ENCODE measurements at regions not wholly inside any gene's neighbourhood (a gene's known extent, or its start where the extent isn't known, plus 50 kb on each side); places are given as distances from the start of the nearest gene placed in this dataset.

DNA sequence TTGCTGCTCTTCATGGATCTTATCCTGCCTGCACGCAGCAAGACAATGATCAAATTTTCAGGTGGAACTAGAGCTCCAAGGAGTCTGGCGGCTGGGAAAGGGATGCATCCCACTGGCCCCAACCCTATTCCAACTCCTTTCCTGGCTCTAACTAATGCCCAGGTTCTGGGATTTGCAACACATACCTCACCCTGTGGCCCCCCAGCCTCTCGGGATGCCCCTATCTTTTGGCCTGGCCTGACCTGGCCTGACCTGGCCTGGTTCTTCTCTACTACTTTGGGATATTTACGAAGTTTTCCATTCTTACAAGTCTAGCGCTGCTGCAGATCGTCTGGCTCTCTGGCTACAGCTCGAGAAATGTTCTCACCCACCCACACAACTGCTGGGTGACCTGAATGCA, 56.4 kb upstream of the CDKN2AIP start:
- FAIRE-seq (no peak), DNase-seq (ENCODE audit: insufficient read length, low spot score) (no peak)
- TF ChIP-seq, protein P1, sequence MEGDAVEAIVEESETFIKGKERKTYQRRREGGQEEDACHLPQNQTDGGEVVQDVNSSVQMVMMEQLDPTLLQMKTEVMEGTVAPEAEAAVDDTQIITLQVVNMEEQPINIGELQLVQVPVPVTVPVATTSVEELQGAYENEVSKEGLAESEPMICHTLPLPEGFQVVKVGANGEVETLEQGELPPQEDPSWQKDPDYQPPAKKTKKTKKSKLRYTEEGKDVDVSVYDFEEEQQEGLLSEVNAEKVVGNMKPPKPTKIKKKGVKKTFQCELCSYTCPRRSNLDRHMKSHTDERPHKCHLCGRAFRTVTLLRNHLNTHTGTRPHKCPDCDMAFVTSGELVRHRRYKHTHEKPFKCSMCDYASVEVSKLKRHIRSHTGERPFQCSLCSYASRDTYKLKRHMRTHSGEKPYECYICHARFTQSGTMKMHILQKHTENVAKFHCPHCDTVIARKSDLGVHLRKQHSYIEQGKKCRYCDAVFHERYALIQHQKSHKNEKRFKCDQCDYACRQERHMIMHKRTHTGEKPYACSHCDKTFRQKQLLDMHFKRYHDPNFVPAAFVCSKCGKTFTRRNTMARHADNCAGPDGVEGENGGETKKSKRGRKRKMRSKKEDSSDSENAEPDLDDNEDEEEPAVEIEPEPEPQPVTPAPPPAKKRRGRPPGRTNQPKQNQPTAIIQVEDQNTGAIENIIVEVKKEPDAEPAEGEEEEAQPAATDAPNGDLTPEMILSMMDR (IDR thresholded peaks at IDR 0.05; ENCODE audit: insufficient read depth, missing control alignments) = no peak

DNA sequence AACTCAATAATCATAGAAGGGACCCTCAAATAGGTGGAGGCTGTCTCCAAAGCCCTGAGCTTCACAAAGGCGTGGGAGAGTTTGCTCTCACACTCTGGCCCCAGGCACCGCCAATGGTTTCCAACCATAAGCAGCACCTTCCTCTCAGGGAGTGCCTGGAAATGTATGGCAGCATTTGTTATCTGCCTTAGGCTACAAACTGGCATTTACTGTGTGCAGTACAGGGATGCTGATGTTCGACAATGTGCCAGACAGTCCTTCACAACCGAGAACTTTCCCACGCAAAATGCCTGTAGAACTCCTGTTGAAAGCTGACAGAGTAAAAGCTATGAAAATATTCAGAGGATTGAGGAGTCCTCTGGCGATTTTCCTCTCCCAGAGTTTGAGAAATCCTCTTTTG, 55.7 kb upstream of the CDKN2AIP start:
- DNase-seq (ENCODE audit: insufficient read length, low spot score) = no peak
- TF ChIP-seq, protein P1 (IDR thresholded peaks at IDR 0.05; ENCODE audit: insufficient read depth, missing control alignments) = no peak
- FAIRE-seq = no peak

DNA sequence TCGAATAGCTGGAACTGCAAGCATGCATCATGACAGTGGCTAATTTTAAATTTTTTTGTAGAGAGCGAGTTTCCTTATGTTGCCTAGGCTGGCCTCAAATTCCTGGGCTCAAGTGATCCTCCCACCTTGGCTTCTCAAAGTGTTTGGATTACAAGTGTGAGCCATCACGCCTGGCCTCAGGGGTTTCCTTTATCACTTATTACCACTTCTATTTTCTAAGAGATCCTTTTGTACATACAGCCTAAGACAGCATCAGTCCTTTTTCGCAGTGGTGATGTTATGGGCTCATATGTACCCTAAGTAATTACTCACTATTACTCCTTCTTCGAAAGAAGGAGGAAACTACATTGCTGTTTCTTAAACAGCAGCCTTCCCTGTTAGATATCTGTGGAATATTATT, 54.1 kb upstream of the CDKN2AIP start:
- DNase-seq (ENCODE audit: insufficient read length, low spot score) (no peak), FAIRE-seq (no peak)
- TF ChIP-seq, protein P1 (IDR thresholded peaks at IDR 0.05; ENCODE audit: insufficient read depth, missing control alignments) = no peak

DNA sequence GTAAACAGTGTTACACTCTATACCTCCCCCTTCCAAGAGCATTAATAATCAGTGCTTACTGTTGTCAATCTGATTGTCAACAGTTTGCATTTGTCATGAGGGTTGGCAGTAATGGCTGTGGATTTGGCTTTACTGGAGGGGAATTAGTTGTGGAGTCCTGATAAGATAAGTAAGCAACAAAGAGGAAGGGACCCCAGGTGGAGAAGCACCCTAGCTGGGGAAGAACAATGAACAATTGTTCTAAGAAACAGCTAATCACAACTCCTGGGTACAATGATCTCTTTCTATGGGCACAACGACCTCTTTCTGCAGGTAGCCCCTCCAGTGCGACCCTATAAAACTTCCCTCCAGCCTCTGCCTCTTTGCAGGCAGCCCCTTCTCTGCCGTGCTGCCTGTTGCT, 53.2 kb upstream of the CDKN2AIP start:
- FAIRE-seq (no peak), DNase-seq (ENCODE audit: insufficient read length, low spot score) (no peak)
- TF ChIP-seq, protein P1 (IDR thresholded peaks at IDR 0.05; ENCODE audit: insufficient read depth, missing control alignments) = no peak

DNA sequence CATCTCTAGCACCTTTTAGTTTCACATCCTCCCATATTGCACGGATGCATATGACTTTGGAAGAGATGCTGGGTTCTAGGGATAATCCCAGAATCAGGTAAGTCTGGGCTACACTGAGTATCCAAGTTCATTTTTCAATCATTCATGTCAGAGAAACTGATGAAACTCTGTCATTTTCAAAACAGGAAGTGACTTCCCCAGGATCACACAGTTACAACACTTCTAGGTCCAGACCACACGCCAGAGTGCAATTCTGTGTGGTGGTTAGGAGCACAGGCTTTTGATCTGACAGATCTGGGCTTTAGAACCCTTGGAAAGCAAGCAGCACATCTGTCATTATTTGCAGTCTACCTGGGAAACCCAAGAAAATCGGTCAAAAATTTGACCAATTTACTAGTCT, 52.1 kb upstream of the CDKN2AIP start:
- FAIRE-seq (no peak), DNase-seq (ENCODE audit: insufficient read length, low spot score) (no peak)
- TF ChIP-seq, protein P1 (IDR thresholded peaks at IDR 0.05; ENCODE audit: insufficient read depth, missing control alignments) = no peak

DNA sequence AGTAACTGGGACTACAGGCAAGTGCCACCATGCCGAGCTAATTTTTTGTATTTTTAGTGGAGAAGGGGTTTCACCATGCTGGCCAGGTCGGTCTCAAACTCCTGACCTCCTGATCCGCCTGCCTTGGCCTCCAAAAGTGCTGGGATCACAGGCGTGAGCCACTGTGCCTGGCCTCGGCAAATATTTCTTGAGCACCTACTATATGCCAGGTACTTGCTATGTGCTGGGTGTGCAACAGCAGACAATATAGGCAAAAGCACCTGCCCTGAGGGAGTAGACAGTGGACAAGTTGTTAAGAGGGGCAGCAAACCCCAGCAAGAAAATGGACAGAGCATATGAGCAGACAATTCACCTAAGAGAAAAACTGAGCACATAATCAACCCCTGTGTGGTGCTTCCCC, 51.0 kb upstream of the CDKN2AIP start:
- FAIRE-seq (no peak), DNase-seq (ENCODE audit: insufficient read length, low spot score) (no peak)
- TF ChIP-seq, protein P1 (IDR thresholded peaks at IDR 0.05; ENCODE audit: insufficient read depth, missing control alignments) = no peak

DNA sequence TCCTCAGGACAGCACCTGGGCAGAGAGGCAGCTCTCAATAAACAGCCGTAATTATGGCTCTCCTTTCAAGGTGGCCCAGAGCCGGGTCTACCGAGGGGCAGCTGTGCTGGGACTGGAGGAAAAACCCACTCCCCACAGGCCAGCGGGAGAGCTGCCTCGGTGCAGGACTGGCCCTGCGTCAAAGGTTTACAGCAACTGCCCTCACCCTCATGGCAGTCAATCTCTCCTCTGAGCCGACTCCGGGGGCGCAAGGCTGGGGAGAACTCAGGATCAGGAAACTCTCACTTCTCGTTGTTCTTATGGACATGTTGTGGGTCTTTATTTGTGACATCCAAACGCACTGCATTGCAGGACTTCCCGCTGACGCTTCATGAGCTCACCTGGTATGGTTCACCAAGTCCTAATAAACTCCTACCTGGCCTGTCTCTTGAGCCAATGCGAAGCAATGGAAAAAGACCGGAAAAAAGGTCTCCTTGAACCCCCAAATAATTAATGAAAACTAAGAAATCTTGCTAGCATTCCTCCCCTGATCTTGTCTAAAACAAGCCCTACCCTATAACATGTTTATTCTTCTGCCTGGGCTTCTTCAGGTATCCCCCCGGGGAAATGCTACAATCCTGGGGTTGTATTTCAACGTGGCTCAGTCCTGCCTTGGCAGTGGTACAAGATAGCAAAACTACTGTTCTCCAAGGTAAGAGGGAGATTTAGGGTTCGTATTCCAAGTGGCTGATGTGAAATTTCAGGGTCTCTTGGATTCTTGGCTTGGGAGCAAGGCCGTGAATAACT, 50.1 kb upstream of the CDKN2AIP start:
- no peak for DNase-seq (ENCODE audit: insufficient read length, low spot score)
- TF ChIP-seq, protein P1 (IDR thresholded peaks at IDR 0.05; ENCODE audit: insufficient read depth, missing control alignments) = no peak
- FAIRE-seq = no peak

Data from D721Med (cell line).